ENCODE measurements at regions not wholly inside any gene's neighbourhood (a gene's known extent, or its start where the extent isn't known, plus 50 kb on each side); places are given as distances from the start of the nearest gene placed in this dataset.

DNA sequence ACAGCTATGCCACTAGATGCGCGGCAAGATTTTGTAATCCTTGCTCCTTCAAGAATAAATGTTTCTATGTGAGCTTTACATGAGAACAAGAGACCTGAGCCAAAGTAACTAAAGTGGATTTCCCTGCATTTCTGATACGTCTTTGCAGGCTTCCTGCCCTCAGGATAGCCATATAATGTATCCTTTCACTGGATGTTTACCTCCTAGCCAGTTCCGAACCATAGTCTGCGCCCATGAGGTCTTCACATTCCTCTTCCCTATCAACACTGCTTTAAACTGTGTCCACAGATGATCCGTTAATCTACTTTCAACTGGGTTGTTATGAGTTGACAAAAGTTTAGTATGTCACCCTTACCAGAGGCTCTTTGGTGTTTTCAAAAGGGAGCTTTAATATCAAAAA, 1889.1 kb upstream of the AGA start:
- Histone ChIP-seq H3K27ac (no peak overlapping the region), H3K36me3 (no peaks in the 10 kb centered on the region), H3K4me3 (no peak overlapping the region), H3K4me1 (no peaks in the 10 kb centered on the region), H3K27me3 (replicated peaks in 1 of 7) (no peaks in the 10 kb centered on the region), H3K9me3 (peaks cover 0 to 6% (median 0%) of the 10 kb centered on the region in 8 donors)
- DNase-seq, result no peak
- intact Hi-C loops (cut with DNase I; ENCODE audit: low total_unique reads), result no loop called here
- TF ChIP-seq, protein P1, sequence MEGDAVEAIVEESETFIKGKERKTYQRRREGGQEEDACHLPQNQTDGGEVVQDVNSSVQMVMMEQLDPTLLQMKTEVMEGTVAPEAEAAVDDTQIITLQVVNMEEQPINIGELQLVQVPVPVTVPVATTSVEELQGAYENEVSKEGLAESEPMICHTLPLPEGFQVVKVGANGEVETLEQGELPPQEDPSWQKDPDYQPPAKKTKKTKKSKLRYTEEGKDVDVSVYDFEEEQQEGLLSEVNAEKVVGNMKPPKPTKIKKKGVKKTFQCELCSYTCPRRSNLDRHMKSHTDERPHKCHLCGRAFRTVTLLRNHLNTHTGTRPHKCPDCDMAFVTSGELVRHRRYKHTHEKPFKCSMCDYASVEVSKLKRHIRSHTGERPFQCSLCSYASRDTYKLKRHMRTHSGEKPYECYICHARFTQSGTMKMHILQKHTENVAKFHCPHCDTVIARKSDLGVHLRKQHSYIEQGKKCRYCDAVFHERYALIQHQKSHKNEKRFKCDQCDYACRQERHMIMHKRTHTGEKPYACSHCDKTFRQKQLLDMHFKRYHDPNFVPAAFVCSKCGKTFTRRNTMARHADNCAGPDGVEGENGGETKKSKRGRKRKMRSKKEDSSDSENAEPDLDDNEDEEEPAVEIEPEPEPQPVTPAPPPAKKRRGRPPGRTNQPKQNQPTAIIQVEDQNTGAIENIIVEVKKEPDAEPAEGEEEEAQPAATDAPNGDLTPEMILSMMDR (IDR thresholded peaks at IDR 0.05 in 8 of 11, conservative IDR thresholded peaks at IDR 0.05 in 3 of 11), result no peak
- TF ChIP-seq POLR2AphosphoS5 (IDR thresholded peaks at IDR 0.05) (no peak), POLR2A (IDR thresholded peaks at IDR 0.05) (no peak)
- WGBS, 5 donors, result 67 to 82% (median 76%) methylated on average over 6 of the region's 6 CpGs

DNA sequence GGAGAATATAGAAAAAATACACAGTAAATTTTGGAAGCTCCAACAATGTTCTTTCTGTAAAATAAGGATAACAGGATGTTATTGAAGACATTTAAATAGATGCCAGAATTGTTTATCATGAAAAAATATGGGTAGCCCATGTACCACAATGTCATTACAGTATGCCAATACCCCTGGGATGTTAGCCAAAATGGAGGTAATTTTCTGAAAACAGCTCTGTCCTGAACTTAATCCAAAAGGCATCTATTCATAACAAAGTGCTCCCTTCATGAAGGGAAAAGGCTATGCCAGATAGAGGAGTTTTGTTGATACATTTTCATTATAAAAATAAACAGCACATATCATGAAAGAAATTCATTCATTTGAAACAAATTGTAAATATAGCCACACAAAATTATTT, 1902.6 kb upstream of the AGA start:
- intact Hi-C loops (cut with DNase I; ENCODE audit: low total_unique reads), result no loop called here
- TF ChIP-seq POLR2A (IDR thresholded peaks at IDR 0.05), result no peak
- TF ChIP-seq POLR2AphosphoS5 (IDR thresholded peaks at IDR 0.05), result no peak
- TF ChIP-seq, protein P1 (IDR thresholded peaks at IDR 0.05 in 8 of 11, conservative IDR thresholded peaks at IDR 0.05 in 3 of 11), result no peak
- Histone ChIP-seq H3K9me3 (peaks cover 0 to 15% (median 0%) of the 10 kb centered on the region in 8 donors), H3K4me1 (no peaks in the 10 kb centered on the region), H3K27ac (no peak overlapping the region), H3K27me3 (replicated peaks in 1 of 7) (no peaks in the 10 kb centered on the region), H3K36me3 (no peaks in the 10 kb centered on the region), H3K4me3 (no peak overlapping the region)
- DNase-seq, result no peak

DNA sequence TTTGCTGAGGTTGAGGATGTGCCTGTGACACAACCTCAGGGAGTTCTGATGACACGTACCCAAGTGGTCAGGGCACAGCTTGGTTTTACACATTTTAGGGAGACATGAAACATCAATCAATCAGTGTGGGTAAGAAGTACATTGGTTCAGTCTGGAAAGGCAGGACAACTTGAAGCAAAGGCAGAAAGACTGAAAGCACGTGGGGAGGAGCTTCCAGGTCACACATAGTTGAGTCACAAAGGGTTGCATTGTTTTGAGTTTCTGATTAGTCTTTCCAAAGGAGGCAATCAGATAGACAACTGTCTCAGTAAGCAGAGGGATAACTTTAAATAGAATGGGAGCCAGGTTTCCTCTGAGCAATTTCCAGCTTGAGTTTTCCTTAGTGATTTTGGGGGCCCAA, 1910.0 kb upstream of the AGA start:
- Histone ChIP-seq H3K27me3 (replicated peaks in 1 of 7) (no peaks in the 10 kb centered on the region), H3K9me3 (peaks cover 0 to 4% (median 0%) of the 10 kb centered on the region in 8 donors), H3K4me1 (no peaks in the 10 kb centered on the region), H3K27ac (no peak overlapping the region), H3K4me3 (no peak overlapping the region), H3K36me3 (no peaks in the 10 kb centered on the region)
- WGBS, 5 donors, result 56 to 82% (median 71%) methylated on average over 2 of the region's 2 CpGs
- TF ChIP-seq, protein P1 (IDR thresholded peaks at IDR 0.05 in 8 of 11, conservative IDR thresholded peaks at IDR 0.05 in 3 of 11), result no peak
- no peak for TF ChIP-seq POLR2A (IDR thresholded peaks at IDR 0.05)
- no peak for TF ChIP-seq POLR2AphosphoS5 (IDR thresholded peaks at IDR 0.05)
- intact Hi-C loops (cut with DNase I; ENCODE audit: low total_unique reads), result no loop called here
- DNase-seq, result no peak

DNA sequence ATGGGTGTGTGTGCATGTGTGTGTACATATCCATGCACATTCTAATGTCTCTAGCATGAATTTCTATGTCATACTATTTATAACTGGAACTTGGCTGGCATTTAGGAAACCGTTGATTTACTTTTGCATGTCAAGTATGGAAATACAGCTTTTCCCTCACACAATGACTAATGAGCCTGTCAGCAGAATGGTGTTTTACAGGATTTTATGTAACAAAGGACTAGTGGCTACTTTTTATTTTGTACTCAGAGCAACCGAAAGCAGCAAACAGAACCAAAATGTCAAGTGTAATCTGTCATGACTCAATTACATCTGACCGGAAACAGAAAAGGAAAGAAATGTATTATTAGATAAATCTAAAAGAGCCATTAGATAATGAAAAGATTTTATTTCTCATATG, 1911.5 kb upstream of the AGA start:
- Histone ChIP-seq H3K4me1 (no peaks in the 10 kb centered on the region), H3K27me3 (replicated peaks in 1 of 7) (no peaks in the 10 kb centered on the region), H3K9me3 (peaks cover 0 to 4% (median 0%) of the 10 kb centered on the region in 8 donors), H3K4me3 (no peak overlapping the region), H3K27ac (no peak overlapping the region), H3K36me3 (no peaks in the 10 kb centered on the region)
- intact Hi-C loops (cut with DNase I; ENCODE audit: low total_unique reads), result no loop called here
- no peak for DNase-seq
- TF ChIP-seq, protein P1 (IDR thresholded peaks at IDR 0.05 in 8 of 11, conservative IDR thresholded peaks at IDR 0.05 in 3 of 11), result no peak
- TF ChIP-seq POLR2A (IDR thresholded peaks at IDR 0.05), result no peak
- no peak for TF ChIP-seq POLR2AphosphoS5 (IDR thresholded peaks at IDR 0.05)
- 22 to 30% (median 24%) methylated on average over 3 of the region's 3 CpGs for WGBS, 5 donors
